Hematopoietic multipotent progenitor cell treated with erythropoietin and hydrocortisone succinate and interleukin-3 and kit ligand, for 6 days (in vitro differentiated cells): ENCODE measurements at regions not wholly inside any gene's neighbourhood (a gene's known extent, or its start where the extent isn't known, plus 50 kb on each side); places are given as distances from the start of the nearest gene placed in this dataset.
A peak's percentile ranks its signal among the peaks of the same experiment; 100 is the strongest.
"Not testable (repeated sequence)": the region's sequence is repeated elsewhere in the genome, so short reads cannot be mapped to it uniquely, and the experiment has no call there.

Source experiments
- DNase-seq: peaks from one replicate; pipeline ENCODE4 v3.0.0-alpha.2; 2015

DNA sequence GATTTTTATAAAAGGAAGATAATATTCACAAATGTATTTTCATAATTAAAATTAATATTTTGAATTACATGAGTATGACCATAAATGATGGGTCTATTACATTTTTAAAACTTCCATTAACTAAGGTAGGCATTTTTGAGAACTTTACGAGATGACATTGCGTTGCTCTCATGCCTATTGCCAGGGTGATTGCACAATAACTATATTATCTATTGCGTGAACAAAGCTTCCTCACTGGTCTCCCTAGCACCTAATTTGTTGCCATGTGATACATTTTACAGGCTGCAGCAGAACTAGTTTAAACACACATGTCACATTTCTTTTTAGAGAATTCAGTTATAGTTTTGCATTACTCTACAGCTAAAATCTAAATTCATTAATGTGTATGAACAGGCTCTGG, 289.7 kb upstream of the GRID2 start:
- no peak for DNase-seq

DNA sequence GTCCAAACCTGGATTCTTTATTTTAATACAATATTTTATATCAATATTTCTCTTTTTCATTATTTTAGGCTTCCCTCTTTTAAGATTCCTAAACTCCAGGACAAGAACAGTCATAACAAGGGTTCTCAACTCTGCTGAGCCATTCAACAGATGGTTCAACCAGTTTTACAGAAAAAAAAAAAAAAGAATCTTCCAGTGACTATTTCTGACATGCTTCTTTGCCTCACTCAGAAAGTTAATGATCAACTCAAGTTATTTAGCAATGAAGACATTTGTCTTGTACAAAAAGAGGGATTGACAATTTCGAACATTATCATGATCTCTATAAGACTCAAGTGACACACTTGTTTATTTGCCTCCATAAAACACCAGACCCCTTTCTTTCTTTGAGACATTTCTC, 282.6 kb upstream of the GRID2 start:
- DNase-seq: no peak

DNA sequence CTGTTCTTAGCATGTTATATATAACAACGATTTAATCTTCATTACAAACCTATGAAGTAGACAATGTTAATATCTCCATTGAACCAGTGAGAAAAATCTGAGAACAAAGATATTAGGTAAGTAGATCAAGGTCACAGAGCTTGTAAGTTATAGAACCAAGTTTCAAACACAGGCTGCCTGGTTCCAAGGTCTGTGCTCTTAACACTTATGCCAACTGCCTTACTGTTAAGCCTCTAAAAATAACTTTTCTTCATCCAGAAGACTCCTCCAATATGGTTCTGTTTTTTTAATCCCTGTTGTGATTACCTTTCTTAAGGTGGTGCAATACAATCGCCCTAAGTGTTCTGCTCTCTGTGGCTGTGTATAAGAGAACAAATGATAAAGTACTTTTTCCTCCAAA, 282.0 kb upstream of the GRID2 start:
- DNase-seq: no peak

DNA sequence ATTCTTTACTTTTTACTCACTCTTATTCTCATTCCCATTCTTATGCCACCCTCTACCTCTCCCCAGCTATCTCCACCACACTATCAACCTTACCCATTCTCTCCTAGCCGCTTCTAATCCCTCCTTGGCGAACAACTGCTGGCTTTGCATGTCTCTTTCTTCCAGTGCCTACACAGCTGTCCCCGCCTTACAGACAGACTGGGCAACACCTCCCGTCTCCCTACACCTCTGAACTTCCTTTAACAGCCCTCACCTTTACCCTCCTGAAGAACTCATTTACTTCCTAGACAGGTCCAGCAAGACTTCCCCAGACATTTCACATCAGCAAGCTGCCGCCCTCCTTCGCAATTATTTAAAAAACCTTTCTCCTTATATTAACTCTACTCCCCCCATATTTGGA, 274.9 kb upstream of the GRID2 start:
- not testable (repeated sequence) for DNase-seq

DNA sequence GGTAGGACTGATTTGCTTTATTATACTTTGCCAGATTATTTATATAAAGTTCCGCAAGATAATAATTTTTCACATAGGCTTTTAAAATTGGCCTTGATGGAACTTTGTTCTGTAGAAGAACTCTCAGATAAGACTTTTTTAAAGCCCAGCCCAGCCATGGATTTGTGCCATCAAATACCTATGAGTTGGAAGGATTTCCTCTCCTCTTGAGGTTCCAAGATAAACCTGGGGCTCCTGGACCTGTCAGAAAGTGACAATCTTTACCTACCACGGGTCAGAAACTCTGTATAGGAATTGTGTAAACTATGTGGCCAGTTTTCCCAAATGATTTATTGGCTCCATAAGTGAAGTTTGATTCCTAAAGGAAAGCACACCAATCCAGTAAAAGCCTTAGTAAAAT, 271.9 kb upstream of the GRID2 start:
- DNase-seq: no peak

DNA sequence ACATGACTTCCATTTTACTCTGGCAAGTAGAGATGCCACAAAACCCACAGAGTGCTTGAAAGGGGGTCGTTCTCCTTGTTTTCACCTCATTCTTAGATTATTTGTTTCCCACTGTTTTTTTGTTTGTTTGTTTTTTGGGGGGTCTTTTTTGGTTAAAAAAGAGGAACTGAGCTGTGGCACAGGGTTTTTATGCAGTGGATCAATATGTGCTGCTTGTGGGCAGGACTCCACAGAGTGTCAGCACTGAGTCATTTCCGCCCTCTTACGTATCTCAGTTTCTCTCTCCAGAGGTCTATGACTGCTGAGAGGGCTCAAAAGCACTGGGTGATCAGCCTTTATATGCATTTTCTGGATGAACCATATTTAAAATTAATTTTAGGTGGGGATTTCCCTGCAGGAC, 268.1 kb upstream of the GRID2 start:
- no peak for DNase-seq

DNA sequence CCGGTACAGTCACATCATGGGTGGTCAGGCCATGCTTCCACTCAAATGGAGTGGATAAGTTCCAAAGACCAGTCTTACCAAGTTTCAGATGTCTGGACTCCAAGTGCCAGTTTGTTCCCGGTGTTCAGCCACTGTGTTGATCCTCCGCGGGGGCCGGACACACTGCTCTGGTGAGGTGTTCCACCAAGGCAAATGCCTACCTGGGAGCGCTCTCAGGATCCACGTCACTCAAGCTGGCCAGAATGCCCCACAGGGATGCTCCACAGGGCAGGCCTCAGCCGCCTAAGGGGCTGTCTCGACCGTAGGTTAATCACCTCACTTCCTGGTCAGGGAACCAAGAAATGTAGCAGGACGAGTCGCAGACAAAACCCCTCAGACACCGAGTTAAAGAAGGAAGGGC, 258.0 kb upstream of the GRID2 start:
- DNase-seq: no peak

DNA sequence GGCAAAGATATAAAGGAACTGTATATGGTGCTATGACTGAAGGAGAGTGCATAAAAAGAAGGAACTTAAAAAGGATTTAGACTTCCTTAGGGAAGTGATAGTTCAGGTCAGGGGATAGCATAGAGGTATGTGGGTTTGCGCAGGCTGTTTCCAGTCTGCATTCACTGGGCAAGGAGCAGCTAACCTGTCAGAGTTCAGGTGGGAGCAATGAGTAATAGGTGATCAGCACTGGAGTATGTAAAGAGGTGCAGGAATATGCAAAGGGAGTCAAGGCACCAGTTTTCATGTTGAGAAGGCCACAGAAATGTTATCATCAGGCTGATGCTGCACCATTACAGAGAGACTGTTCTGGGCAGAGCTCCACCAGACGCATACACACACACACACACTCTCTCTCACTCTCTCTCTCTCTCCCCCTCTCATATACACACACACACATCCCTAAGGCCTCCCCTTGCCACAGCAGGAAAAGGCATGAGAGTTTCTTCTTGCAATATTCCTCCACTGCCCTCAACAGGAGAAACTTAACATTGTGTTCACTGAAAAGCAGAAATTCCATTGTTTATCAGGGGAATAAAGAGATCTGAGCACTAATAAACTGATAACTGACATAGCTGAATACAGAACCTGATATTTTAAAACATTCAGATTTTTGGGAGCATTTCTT, 256.4 kb upstream of the GRID2 start:
- DNase-seq: no peak

DNA sequence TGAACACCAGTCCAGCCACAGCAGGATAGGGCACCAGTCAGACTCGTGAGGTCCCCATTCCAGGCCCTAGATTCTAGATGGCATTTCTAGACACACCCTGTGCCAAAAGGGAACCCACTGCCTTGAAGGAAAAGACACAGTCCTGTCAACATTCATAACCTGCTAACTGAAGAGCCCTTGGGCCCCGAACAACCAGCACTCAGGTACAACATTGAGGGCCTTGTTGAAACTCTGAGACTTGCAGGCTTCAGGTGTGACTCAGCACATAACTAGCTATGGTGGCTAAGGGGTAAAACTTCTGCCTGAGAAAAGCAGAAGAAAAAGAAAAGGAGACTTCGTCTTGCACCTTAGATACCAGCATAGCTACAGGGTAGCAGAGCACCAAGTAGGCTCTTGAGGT, 252.9 kb upstream of the GRID2 start:
- DNase-seq: no peak

DNA sequence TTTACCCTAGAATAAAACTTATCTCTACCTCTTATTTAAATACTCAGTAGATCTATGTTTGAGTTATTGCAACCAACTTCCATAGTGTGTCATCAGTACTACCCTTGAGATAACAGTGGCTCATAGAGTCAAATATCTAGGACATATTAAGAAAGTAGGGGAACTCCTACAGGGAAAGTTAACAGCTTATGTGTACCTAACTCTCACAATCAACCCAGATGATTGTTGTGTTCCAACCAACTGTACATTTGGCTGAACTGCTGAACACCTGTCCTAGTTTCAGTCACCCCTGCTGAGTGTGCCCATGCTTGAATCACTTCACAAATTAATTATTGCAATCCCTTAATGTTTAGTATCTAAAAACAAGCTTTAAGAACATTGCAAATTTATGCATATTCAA, 244.2 kb upstream of the GRID2 start:
- DNase-seq: no peak

DNA sequence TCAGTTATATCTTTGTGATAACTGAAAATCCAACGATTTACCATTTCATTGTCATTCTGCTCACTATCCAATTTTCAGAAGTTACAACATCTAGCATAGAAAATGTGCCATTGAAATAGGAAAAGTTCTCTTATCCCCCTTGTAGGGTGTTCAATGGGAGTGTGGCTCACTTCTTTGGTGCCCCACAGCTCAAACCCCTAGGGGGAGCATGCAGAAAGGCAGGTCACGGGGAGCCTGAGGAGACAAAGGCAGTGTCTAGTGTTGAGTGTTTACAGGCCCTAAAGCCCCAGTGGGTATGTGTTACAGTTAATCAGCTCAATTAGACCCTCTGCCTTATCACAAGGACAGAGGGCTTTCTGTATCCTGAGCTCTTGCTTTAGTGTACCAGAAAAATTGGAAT, 243.4 kb upstream of the GRID2 start:
- DNase-seq: no peak

DNA sequence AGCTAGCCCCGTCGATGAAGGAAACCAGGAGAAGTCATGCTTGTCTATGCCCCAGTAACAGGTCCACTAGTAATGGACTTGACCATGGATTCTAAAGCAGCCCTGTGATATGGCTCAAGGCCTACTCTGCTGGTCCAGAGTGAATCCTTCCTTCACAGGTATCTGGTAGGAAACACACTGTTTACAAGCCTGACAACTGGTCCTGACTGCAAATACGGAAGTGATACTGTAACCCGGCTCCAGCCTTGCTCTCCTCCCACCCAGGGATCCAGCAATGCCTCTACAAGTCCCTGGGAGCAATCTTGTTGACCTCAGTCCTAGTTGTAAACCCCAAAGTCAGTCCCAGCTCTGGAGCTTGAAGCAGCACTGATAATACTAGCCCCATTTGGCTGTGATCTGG, 239.2 kb upstream of the GRID2 start:
- no peak for DNase-seq

DNA sequence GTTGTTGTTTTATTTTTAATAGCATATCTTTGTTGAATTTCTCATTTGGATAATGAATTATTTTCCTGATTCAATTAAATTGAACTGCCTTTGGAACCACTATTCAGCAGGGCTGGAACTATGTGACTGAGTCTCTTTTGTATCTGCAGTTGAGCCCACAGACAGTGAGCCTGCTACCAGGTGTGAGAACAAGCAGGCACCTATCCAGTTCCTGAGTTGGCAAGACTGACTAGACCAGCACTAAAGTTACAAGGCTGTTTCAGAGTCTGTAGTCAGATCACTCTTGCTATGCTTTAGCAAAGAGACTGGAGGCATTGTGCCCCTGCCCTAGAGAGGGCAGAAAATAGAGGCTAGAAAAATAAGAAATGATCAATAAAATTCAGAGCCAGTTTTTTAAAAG, 237.3 kb upstream of the GRID2 start:
- no peak for DNase-seq

DNA sequence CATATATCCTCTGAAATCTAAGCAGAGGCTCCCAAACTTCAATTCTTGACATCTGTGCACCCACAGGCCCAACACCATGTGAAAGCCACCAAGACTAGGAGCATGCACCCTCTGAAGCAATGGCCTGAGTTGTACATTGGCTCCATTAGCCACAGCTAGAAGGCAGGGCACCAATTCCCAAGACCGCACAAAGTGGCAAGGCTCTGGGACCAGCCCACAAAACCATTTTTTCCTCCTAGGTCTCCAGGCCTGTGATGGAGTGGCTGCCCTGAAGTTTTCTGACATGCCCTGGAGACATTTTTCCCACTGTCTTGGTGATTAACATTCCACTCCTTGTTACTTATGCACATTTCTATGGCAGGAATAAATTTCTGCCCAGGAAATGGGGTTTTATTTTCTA, 232.2 kb upstream of the GRID2 start:
- no peak for DNase-seq

DNA sequence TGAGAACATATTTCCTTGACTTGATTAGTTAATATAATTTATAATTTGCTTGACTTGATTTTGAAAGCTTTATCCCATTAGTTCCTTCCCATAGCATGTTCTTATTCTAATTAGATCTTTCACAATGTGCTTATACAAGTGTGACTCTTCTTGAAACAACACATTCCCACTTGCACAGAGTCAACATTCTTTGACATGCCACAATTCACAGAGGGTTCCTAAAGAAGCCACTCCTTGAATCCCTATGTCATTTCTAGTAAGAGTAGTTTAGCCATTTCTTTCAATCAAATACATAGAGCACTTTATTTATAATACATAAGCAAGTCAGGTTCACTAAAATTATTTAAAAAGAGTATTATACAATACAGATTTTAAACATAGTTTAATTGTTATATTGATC, 228.9 kb upstream of the GRID2 start:
- no peak for DNase-seq

DNA sequence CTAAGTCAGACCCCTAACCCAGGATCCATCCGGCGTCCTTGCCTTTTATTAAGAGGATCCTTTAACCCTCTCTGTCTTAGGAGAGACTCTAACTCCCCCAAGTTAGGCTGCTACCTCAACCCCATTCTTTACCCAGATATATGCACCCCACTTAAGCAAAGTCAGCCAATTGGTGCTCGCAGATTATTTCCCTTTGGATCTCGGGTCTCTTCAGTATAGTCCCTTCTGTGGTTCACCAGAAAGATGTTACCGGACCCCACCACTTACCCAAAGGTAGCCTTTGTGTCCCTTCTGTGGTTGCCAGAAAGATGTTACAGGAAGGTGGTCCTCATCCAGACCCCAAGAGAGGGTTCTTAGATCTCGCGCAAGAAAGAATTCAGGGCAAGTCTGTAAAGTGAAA, 212.9 kb upstream of the GRID2 start:
- no peak for DNase-seq

DNA sequence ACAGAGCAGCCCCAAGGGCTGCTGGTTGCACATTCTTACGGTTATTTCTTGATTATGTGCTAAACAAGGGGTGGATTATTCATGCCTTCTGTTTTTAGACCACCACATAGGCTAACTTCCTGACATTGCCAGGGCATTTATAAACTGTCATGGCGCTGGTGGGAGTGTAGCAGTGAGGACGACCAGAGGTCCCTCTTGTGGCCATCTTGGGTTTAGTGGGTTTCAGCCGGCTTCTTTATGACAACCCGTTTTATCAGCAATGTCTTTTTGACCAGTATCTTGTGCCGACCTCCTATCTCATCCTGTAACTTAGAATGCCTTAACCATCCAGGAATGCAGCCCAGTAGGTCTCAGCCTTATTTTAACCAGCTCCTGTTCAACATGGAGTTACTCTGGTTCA, 212.4 kb upstream of the GRID2 start:
- DNase-seq: no peak

DNA sequence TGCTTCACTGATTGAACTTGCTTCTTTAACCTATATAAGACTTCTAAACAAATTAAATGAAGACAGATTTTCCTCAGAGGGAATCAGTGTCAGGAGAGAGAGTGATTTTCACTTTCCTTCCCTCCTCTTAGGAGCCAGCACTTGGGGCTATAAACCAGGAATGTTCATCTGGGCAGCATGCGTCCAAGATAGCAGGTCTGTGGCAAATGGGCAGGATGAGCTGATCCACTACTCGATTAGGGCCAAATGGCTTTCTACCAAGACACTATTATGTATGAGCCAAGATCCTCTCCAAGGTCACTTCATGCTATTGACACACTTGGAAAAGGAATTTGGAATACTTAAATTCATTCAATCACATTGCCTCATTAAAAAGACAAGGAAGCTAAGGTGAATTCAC, 203.9 kb upstream of the GRID2 start:
- no peak for DNase-seq

DNA sequence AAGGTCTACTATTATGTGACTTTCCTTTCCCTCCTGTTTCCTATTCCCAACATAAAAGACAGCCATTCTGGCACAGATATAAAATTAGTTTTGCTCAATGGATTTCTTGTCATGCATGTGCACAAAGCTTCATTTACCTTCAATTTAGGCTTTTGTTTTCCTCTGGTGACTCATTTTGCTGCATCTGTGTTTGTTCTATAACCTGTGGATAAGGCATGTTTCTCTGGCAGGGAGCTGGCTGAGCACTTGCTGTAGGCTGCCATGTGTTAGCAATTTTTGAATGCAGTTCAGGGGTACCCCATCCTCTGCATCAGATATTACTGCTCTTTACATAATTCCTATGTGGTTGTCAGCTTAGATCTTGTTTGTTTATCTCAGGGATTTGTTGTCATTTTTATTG, 202.8 kb upstream of the GRID2 start:
- DNase-seq: no peak

DNA sequence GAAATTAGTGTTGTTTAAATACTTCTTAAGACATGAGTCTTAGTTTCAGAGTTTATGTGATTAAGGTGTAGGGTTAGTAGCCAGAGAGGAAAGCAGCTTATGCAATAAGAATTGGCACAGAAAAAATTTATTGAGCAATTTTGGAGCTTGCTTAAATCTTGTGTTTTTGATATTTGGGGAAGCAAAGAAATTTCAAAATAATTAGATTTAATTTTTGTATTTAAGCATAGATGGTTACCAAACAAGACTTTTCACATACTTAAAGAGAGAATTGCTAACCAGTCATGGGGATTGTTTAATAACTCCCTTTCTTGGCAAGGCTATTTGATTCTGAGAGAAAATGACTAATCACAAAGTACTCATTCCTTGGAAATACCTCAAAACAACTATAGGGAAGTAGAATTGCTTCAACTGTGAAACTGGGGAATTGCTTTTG, 202.0 kb upstream of the GRID2 start:
- no peak for DNase-seq

DNA sequence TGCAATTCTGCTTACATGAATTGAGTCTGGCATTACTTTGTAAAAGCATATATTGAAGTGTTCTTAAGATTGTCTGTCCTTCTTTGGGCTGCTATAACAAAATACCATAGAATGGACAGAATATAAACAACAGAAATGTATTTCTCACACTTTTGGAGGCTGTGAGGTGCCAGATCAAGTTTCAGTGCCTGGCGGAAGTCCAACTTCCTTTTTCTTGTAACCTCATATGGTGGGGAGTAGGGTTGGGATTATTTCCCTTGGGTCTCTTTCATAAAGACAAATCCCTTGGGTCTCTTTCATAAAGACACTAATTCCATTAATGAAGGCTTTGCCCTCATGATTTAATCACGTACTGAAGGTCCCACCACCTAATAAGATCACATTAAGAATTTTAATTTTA, 199.3 kb upstream of the GRID2 start:
- peak; percentile 3 for DNase-seq

DNA sequence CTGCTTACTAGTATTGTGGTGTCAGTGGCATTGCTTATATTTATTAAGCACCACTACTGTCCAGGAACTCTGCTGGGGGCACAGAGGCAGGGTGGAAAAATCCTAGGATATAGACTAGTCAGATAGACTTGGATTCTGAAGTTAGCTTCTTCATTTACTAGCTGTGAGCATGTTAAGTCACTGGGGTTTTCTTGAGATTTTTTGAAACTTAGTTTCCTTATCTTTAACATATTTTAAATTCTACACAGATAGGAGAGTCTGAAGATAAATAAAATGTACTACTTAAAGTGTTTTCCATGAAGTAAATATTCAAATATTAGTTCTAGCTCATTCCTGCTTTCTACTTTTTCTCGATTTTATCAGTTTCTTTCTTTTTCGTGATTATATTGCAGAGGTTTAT, 196.9 kb upstream of the GRID2 start:
- DNase-seq: no peak

DNA sequence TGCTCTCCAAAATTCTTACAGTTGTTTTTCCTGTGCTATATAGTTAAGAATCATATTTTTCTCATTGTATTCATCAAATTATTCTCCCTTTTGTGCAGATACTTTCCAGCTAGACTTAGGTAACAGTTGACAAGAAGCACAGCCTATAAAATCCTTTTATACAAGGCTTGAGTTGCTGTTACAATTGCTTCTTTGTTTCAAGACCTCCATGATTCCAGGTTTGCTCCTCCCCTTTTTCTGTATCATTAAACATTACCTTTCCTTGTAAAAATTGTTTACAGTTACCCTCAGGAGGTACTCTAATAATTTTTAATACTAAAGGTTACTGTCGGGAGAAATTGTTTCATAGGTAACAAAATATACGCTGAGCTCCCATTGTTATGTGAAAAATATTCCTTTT, 192.3 kb upstream of the GRID2 start:
- DNase-seq: no peak

DNA sequence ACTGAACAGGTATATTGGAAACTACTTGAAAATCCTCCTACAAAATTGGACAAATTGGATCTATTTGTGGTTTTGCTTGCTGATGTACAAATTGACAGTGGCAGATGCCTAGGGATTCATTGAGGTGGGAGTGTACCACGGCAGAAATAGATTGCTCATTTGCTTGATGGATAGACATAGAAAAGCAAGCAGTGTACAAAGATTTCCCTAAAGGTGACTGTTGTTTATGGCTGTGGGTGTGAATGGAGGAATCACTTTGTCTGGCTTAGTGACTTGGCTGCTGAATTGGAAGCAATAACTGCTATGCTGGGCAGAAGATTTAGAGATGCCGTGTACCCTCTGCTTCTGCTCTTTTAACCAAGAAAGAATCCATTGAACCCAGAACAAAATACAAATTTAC, 191.0 kb upstream of the GRID2 start:
- DNase-seq: no peak

DNA sequence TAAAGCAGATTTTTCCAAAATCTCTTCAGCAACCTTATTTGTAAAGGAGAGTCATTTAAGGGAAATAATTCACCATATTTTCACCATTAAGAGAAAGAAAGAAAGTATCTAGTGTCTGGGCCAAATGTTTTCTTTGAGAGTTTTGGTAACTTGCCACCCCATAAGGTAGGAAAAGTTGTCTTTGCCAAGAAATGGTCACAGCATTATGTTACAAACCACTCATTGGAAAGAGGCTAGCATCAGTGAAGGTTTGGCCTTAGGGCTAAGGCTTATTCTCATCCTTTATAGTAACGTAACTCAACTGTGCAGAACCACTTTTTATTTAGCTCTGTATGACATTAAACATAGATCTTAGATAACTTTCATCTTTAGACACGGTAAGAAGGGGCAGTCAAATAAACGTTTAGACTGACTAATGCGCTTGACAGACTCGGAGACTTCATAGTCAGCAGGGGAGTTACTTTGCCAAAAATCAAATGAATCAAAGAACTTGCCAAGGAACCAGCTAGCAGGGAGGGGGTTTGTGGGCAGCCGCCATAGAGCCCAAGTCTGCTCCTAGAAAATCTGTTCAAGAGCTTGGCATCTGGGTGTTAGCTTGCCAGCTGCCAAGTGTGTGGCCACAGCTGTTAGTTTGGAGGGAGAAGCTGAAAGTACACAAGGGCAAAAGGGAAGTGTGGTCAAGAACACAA, 182.8 kb upstream of the GRID2 start:
- DNase-seq: no peak
